Bronchial epithelial cell (primary cell): ENCODE measurements at regions not wholly inside any gene's neighbourhood (a gene's known extent, or its start where the extent isn't known, plus 50 kb on each side); places are given as distances from the start of the nearest gene placed in this dataset.
A peak's percentile ranks its signal among the peaks of the same experiment; 100 is the strongest.

Source experiments
- DNase-seq: peaks from one replicate; pipeline ENCODE4 v3.0.0-alpha.2; 2010; ENCODE audit warnings: low read depth
- FAIRE-seq: peaks from 2 replicates; lab custom pipeline; 2011; peaks lifted over from hg19 to GRCh38; lab: Jason Lieb, UNC
- H3K27me3 ChIP-seq: 2 replicates; pipeline ENCODE4 v1.5.1; 2011; ENCODE audit warnings: low read length; ENCODE audit not compliant: control insufficient read depth, insufficient read depth
- H3K36me3 ChIP-seq: 2 replicates; pipeline ENCODE4 v1.5.1; 2011; ENCODE audit warnings: low read length; ENCODE audit not compliant: control insufficient read depth, insufficient read depth
- H3K4me3 ChIP-seq: 2 replicates; pipeline ENCODE4 v1.5.1; 2011; ENCODE audit warnings: mild to moderate bottlenecking, low read depth, low read length, control low read depth
- CTCF ChIP-seq: IDR thresholded peaks from 2 replicates; pipeline ENCODE4 v1.5.1; 2011; ENCODE audit warnings: mild to moderate bottlenecking, moderate library complexity, low read length, control low read depth, inconsistent platforms; ENCODE audit not compliant: insufficient read depth, severe bottlenecking

- H3K27me3 ChIP-seq = no peaks in the 10 kb centered on the region
- no peak overlapping the region for H3K4me3 ChIP-seq
- no peaks in the 10 kb centered on the region for H3K36me3 ChIP-seq
- DNase-seq (no peak), FAIRE-seq (no peak)
- no peak for TF ChIP-seq CTCF
Observed at GRCh38 chr4:43822621-43823020, 626.0 kb downstream of the KCTD8 start.

- H3K27me3 ChIP-seq = no peaks in the 10 kb centered on the region
- no peak for TF ChIP-seq CTCF
- H3K36me3 ChIP-seq = no peaks in the 10 kb centered on the region
- no peak overlapping the region for H3K4me3 ChIP-seq
- FAIRE-seq = no peak
- no peak for DNase-seq
Observed at GRCh38 chr4:43835869-43836268, 612.7 kb downstream of the KCTD8 start.

GRCh38 chr4:43837171-43837570 lies 611.4 kb downstream of the KCTD8 start:
- no peak for TF ChIP-seq CTCF
- DNase-seq (peak; percentile 7), FAIRE-seq (no peak)
- Histone ChIP-seq H3K27me3 (no peaks in the 10 kb centered on the region), H3K36me3 (no peaks in the 10 kb centered on the region), H3K4me3 (no peak overlapping the region)

GRCh38 chr4:43837604-43838003 lies 611.0 kb downstream of the KCTD8 start:
- no peaks in the 10 kb centered on the region for H3K36me3 ChIP-seq
- H3K27me3 ChIP-seq = no peaks in the 10 kb centered on the region
- no peak for TF ChIP-seq CTCF
- DNase-seq (no peak), FAIRE-seq (no peak)
- H3K4me3 ChIP-seq = no peak overlapping the region

- H3K36me3 ChIP-seq = no peaks in the 10 kb centered on the region
- no peak for FAIRE-seq
- H3K27me3 ChIP-seq = no peaks in the 10 kb centered on the region
- DNase-seq = no peak
- H3K4me3 ChIP-seq = no peak overlapping the region
- TF ChIP-seq CTCF = no peak
Observed at GRCh38 chr4:43842594-43842993, 606.0 kb downstream of the KCTD8 start.

- no peak for FAIRE-seq
- Histone ChIP-seq H3K4me3 (no peak overlapping the region), H3K36me3 (no peaks in the 10 kb centered on the region), H3K27me3 (no peaks in the 10 kb centered on the region)
- DNase-seq = no peak
- no peak for TF ChIP-seq CTCF
Observed at GRCh38 chr4:43843501-43843900, 605.1 kb downstream of the KCTD8 start.
